Astrocyte (in vitro differentiated cells and primary cell): ENCODE measurements at regions not wholly inside any gene's neighbourhood (a gene's known extent, or its start where the extent isn't known, plus 50 kb on each side); places are given as distances from the start of the nearest gene placed in this dataset.

Experiments used
- CTCF ChIP-seq: IDR thresholded peaks from 2 replicates; pipeline ENCODE4 v1.5.1; 2011; ENCODE audit warnings: low read depth, mild to moderate bottlenecking, inconsistent platforms, low read length, moderate library complexity; ENCODE audit not compliant: insufficient read depth
- EZH2 ChIP-seq: IDR thresholded peaks from 2 replicates; pipeline ENCODE4 v1.6.1; 2012; ENCODE audit warnings: mild to moderate bottlenecking, low read length, inconsistent platforms; ENCODE audit not compliant: insufficient read depth

GRCh38 chr5:87048156-87048555 lies 219.5 kb upstream of the RASA1 start:
- TF ChIP-seq EZH2: no peak
- no peak for TF ChIP-seq CTCF
